Stomach (tissue), 8 donors: ENCODE measurements at regions not wholly inside any gene's neighbourhood (a gene's known extent, or its start where the extent isn't known, plus 50 kb on each side); places are given as distances from the start of the nearest gene placed in this dataset.
"Not testable (repeated sequence)": the region's sequence is repeated elsewhere in the genome, so short reads cannot be mapped to it uniquely, and the experiment has no call there.

ENCODE experiments used
- DNase-seq, 2 donors: peaks; one replicate each; pipeline versions ENCODE4 v3.0.0 to v3.0.0-alpha.2; 2013 to 2019
- H3K27ac ChIP-seq, 5 donors: fragments of 200-600 bp in 4 of 5; sonication (generic) in 4 of 5; one replicate each; pipeline ENCODE4 v1.5.1; 2013 to 2019; ENCODE audit warnings: mild to moderate bottlenecking in 1 of 5, moderate library complexity in 1 of 5
- H3K27me3 ChIP-seq, 3 donors: fragments of 200-600 bp; sonication (generic); one replicate each; pipeline ENCODE4 v1.5.1; 2017 to 2019; ENCODE audit warnings: mixed run types in 1 of 3
- H3K36me3 ChIP-seq, 4 donors: fragments of 200-600 bp; sonication (generic); 1 replicate in 3 of 4; 2 replicates in 1 of 4; pipeline ENCODE4 v1.5.1; 2016 to 2019
- H3K4me1 ChIP-seq, 4 donors: fragments of 200-600 bp; sonication (generic); one replicate each; pipeline ENCODE4 v1.5.1; 2016 to 2019
- H3K4me3 ChIP-seq, 4 donors: fragments of 200-600 bp; sonication (generic) in 3 of 4; one replicate each; pipeline ENCODE4 v1.5.1; 2016 to 2019; ENCODE audit warnings: mild to moderate bottlenecking in 1 of 4
- H3K9me3 ChIP-seq, 4 donors: fragments of 200-600 bp; sonication (generic); one replicate each; pipeline ENCODE4 v1.5.1; 2016 to 2019
- EP300 ChIP-seq: sonication (generic); formaldehyde crosslinking; IDR thresholded peaks from one replicate; pipeline ENCODE4 v1.6.1; 2017; ENCODE audit warnings: antibody characterized with exemption
- POLR2A ChIP-seq, 4 donors: fragments of 450-650 bp; IDR thresholded peaks; one replicate each; pipeline ENCODE4 v1.6.1; 2016; ENCODE audit warnings: antibody characterized with exemption in 4 of 4, control low read depth in 2 of 4, mild to moderate bottlenecking in 1 of 4, moderate library complexity in 1 of 4
- POLR2AphosphoS5 ChIP-seq, 3 donors: sonication (generic); formaldehyde crosslinking; IDR thresholded peaks; one replicate each; pipeline ENCODE4 v1.6.1; 2016; ENCODE audit warnings: antibody characterized with exemption in 3 of 3
- WGBS, 5 donors: extraction: QIAGEN DNeasy Blood & Tissue Kit in 3 of 5; methylation state at CpG; one replicate each; pipeline versions ENCODE4 v1.1.5 to v1.1.7; 2013 to 2018; 5-methylcytosine and 5-hydroxymethylcytosine counted together
- intact Hi-C: fragments of 100-400 bp; cut with DNase I; formaldehyde crosslinking; loops from one replicate; pipeline ENCODE4 v1.15.1; 2023; ENCODE audit warnings: low total_unique reads
- TF ChIP-seq, protein P1 (sequence below), 7 experiments: fragments of 450-650 bp in 4 of 7; fragments of 200-600 bp in 3 of 7; sonication (generic) in 3 of 7; IDR thresholded peaks; one replicate each; pipeline ENCODE4 v1.5.1; 2016 to 2019; ENCODE audit warnings: antibody characterized with exemption in 7 of 7, control low read depth in 2 of 7, mild to moderate bottlenecking in 1 of 7
- donor health status: healthy with polysubstance abuse.
- donor health status: Bipolar disorder and iron deficiency.
- donor health status: healthy.

DNA sequence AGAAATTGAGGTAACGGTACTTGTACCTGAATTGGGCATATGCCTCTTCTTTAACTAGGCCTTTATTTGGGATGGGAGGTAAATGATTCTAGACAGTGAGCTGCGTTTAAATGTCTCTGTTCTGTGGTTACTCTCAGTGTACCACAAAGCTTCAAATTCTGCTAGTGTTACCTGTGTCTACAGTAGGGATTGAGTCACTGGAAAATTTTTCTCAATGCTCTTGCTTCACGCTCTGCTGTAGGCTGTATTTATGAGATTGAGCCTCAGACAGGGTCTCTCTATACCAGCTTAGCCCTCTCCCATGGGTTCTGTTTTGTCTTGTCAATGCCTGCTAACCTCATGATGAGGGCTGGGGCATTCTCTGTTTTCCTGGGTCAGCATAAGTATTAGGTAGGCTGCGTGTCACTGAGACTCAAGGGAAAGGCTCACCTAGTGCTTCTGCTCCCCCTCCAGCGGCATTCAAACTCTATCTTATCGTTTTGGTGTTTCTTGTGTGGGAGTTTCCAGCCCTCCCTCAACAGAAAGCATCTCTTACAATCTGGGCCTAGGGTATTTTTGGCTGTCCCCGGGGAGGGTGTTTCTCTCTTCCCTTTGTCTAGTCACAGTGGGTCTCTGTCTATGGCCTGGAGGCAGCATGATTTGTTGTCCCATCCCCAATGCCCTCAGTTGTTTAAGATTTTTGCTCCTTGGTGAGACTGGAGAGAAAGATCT lies 285.8 kb downstream of the ADGRD1 start:
- no peak for DNase-seq
- WGBS, 5 donors, result 77 to 87% (median 82%) methylated on average over 7 of the region's 7 CpGs
- peaks cover 0 to 10% (median 4%) of the 10 kb centered on the region in 3 donors for H3K27me3 ChIP-seq
- no peak overlapping the region for H3K27ac ChIP-seq
- intact Hi-C loops, result no loop called here
- TF ChIP-seq POLR2AphosphoS5 (IDR thresholded peaks at IDR 0.05), result no peak
- TF ChIP-seq EP300, result no peak
- no peak for TF ChIP-seq POLR2A (IDR thresholded peaks at IDR 0.05)
- TF ChIP-seq, protein P1, sequence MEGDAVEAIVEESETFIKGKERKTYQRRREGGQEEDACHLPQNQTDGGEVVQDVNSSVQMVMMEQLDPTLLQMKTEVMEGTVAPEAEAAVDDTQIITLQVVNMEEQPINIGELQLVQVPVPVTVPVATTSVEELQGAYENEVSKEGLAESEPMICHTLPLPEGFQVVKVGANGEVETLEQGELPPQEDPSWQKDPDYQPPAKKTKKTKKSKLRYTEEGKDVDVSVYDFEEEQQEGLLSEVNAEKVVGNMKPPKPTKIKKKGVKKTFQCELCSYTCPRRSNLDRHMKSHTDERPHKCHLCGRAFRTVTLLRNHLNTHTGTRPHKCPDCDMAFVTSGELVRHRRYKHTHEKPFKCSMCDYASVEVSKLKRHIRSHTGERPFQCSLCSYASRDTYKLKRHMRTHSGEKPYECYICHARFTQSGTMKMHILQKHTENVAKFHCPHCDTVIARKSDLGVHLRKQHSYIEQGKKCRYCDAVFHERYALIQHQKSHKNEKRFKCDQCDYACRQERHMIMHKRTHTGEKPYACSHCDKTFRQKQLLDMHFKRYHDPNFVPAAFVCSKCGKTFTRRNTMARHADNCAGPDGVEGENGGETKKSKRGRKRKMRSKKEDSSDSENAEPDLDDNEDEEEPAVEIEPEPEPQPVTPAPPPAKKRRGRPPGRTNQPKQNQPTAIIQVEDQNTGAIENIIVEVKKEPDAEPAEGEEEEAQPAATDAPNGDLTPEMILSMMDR (IDR thresholded peaks at IDR 0.05), result no peak
- no peaks in the 10 kb centered on the region for H3K4me1 ChIP-seq
- no peaks in the 10 kb centered on the region for H3K9me3 ChIP-seq
- H3K4me3 ChIP-seq, result no peak overlapping the region
- H3K36me3 ChIP-seq, result no peaks in the 10 kb centered on the region

DNA sequence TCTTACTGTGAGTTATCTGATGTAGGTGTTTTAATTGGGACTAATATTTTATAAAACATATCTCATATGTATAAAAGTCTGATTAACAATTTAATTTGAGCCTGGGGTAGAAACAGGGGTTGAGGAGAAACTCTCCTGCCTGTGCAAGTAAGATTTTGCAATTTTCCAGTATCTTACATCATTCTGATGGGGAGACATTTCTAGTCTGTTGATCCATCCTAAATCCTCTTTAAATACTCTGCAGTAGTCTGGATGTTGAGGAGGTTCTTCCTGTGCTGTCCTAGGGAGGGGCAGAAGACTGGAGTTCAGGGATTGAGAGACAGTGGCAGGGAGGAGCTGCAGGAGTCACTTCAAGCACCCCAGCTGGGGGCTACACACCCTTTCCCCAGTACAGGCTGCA lies 287.8 kb downstream of the ADGRD1 start:
- TF ChIP-seq EP300, result no peak
- TF ChIP-seq, protein P1 (IDR thresholded peaks at IDR 0.05), result no peak
- TF ChIP-seq POLR2AphosphoS5 (IDR thresholded peaks at IDR 0.05), result no peak
- no peak for TF ChIP-seq POLR2A (IDR thresholded peaks at IDR 0.05)
- Histone ChIP-seq H3K4me1 (no peaks in the 10 kb centered on the region), H3K4me3 (no peak overlapping the region), H3K9me3 (no peaks in the 10 kb centered on the region), H3K27me3 (peaks cover 0 to 16% (median 9%) of the 10 kb centered on the region in 3 donors), H3K36me3 (no peaks in the 10 kb centered on the region), H3K27ac (no peak overlapping the region)
- intact Hi-C loops, result no loop called here
- no peak for DNase-seq

GRCh38 chr12:131242741-131243496 lies 289.2 kb downstream of the ADGRD1 start:
- H3K9me3 ChIP-seq, result no peaks in the 10 kb centered on the region
- no peaks in the 10 kb centered on the region for H3K4me1 ChIP-seq
- no peak for DNase-seq
- no peaks in the 10 kb centered on the region for H3K36me3 ChIP-seq
- WGBS, 5 donors, result 81 to 95% (median 85%) methylated on average over 4 to 5 of the region's 5 CpGs
- H3K4me3 ChIP-seq, result no peak overlapping the region
- intact Hi-C loops, result no loop called here
- H3K27me3 ChIP-seq, result peaks cover 0 to 18% (median 7%) of the 10 kb centered on the region in 3 donors
- no peak for TF ChIP-seq POLR2A (IDR thresholded peaks at IDR 0.05)
- TF ChIP-seq EP300, result no peak
- no peak for TF ChIP-seq POLR2AphosphoS5 (IDR thresholded peaks at IDR 0.05)
- TF ChIP-seq, protein P1 (IDR thresholded peaks at IDR 0.05), result no peak
- H3K27ac ChIP-seq, result no peak overlapping the region

GRCh38 chr12:131244157-131244688 lies 290.5 kb downstream of the ADGRD1 start:
- H3K9me3 ChIP-seq, DNase-seq, H3K36me3 ChIP-seq, intact Hi-C loops, H3K4me1 ChIP-seq, H3K27ac ChIP-seq, H3K4me3 ChIP-seq: not testable (repeated sequence)
- H3K27me3 ChIP-seq, result peaks cover 0 to 23% (median 7%) of the 10 kb centered on the region in 3 donors
- WGBS, 5 donors, result 77 to 100% (median 79%) methylated on average over 2 to 9 of the region's 15 CpGs

DNA sequence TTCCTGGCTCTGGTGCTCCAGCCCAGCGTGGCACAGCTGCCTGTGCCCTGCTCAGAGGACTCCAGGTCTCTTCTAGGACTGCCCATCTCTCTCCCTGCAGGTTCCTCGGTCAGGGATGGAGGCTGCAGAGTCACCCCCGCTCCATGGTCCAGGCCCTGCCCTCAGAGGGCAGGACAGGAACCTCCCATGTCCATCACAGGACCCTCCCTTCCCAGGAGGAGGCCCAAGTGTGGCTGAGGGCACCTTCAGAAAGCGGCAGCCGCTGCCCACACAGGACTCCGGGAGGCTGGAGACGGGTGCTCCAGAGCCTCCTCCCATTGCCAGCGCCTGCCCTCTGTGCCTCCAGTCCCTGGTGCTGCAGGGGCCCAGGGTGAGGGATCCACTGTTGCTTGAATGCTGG lies 291.5 kb downstream of the ADGRD1 start:
- H3K4me3 ChIP-seq, H3K27ac ChIP-seq, H3K4me1 ChIP-seq, DNase-seq, H3K9me3 ChIP-seq, intact Hi-C loops, H3K36me3 ChIP-seq: not testable (repeated sequence)
- peaks cover 0 to 23% (median 7%) of the 10 kb centered on the region in 3 donors for H3K27me3 ChIP-seq
- WGBS, 5 donors, result 65 to 84% (median 75%) methylated on average over 6 to 8 of the region's 8 CpGs; no CpG with 5 or more reads in 1 of the 5 donors
